Medulla oblongata (tissue), 1 donor: ENCODE measurements at regions not wholly inside any gene's neighbourhood (a gene's known extent, or its start where the extent isn't known, plus 50 kb on each side); places are given as distances from the start of the nearest gene placed in this dataset.
"Not testable (repeated sequence)": the region's sequence is repeated elsewhere in the genome, so short reads cannot be mapped to it uniquely, and the experiment has no call there.

Source experiments
- DNase-seq: peaks from one replicate; pipeline ENCODE4 v3.0.0-alpha.2; 2015; ENCODE audit errors: extremely low spot score

- no peak for DNase-seq
Measured at GRCh38 chr7:152949253-152949652, 189.7 kb downstream of the ACTR3B start.

DNA sequence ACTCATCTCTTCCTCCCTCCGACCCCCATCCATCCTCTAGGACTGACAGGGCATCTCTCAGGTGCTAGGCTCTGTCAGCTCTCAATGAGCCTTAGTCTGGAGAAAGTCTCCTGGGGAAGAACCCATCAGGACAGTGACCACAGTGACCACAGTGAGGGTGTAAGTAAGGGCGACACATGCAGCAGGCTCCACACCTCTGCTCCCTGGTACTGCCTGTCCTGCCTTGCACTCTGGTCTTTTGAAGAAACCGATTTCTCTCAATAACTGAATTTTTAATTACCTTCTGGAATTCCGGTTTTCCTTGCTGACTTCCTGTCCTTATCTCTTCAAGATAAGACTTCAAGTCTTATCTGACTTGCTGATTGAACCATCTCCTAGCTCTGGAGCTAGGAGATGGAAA lies 190.2 kb downstream of the ACTR3B start:
- no peak for DNase-seq

DNA sequence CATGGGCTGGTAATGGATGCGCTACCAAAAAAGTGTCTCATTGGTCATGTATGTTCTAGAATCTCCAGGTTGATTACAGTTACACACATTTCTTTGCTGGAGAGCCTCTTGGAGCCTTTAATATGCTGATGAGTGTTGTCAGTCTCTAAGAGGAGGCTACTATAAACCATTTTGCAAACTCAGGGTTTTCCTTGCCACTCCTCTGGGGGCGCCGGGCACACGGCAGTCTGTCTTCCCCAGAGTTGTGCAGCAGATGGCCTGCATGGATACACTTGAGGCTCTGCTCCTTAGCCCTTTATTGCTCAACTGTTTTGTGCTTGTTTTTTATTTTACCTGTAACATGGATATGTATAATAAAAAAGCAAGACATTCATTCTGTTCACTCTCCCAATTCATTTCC lies 196.5 kb downstream of the ACTR3B start:
- no peak for DNase-seq

DNA sequence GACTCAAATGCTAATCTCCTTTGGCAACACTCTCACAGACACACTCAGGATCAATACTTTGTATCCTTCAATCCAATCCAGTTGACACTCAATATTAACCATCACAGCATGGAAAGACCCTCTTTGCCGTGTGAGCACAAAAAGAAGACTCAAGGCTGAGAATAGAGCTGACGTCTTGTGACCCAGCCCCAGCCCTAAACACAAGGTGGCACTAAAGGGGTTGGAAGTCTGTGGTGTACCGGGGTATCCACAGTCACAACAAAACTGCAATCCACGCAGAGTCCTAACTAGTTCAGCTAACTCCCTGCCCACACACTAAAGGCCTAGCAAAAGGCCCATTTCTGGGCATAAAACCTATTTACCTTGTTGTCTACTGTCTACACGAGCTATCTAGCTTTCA lies 200.1 kb downstream of the ACTR3B start:
- DNase-seq = no peak

GRCh38 chr7:152961796-152962195 lies 202.2 kb downstream of the ACTR3B start:
- not testable (repeated sequence) for DNase-seq

DNA sequence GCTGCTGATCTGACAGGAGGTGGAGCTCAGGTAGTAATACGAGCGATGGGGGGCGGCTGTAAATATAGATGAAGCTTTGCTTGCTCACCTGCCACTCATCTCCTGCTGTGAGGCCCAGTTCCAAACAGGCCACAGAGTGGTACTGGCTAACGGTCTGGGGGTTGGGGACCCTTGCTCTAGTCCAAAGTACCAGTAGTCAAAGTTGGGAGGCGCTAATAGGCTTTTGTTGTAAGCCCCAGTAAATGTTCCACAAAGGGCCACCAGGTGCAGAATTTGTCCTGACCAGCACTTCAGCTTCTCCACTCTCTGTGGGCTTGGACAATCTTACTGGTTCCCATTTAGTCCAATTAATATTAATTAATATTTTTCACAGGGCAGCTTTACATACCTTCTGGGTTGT lies 206.6 kb downstream of the ACTR3B start:
- no peak for DNase-seq

GRCh38 chr7:152967958-152968357 lies 208.4 kb downstream of the ACTR3B start:
- DNase-seq = no peak

DNA sequence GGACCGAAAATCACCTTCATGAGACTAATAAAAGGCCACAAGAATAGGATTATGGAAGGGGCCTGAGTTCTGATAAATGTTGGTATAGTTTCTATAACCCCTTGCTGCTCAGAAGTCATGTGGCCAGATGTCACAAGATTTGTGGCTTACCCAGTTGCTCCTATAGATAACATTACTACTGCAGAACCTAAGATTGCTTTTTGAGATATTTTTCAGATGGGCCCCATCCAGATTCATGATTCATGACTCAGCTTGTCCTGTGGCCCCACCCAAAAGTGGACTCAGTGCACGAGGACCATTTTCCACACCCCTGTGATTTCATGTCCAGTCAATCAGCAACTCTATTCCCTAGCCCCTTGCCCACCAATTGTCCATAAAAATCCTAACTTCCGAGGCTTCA lies 209.0 kb downstream of the ACTR3B start:
- DNase-seq = no peak

- DNase-seq = no peak
Measured at GRCh38 chr7:152969335-152969734, 209.8 kb downstream of the ACTR3B start.

GRCh38 chr7:152969839-152970238 lies 210.3 kb downstream of the ACTR3B start:
- DNase-seq = no peak

- DNase-seq = no peak
Measured at GRCh38 chr7:152970481-152970880, 210.9 kb downstream of the ACTR3B start.

GRCh38 chr7:152974577-152974976 lies 215.0 kb downstream of the ACTR3B start:
- no peak for DNase-seq

- no peak for DNase-seq
Measured at GRCh38 chr7:152975076-152975475, 215.5 kb downstream of the ACTR3B start.

GRCh38 chr7:152979376-152979775 lies 219.8 kb downstream of the ACTR3B start:
- DNase-seq = no peak

DNA sequence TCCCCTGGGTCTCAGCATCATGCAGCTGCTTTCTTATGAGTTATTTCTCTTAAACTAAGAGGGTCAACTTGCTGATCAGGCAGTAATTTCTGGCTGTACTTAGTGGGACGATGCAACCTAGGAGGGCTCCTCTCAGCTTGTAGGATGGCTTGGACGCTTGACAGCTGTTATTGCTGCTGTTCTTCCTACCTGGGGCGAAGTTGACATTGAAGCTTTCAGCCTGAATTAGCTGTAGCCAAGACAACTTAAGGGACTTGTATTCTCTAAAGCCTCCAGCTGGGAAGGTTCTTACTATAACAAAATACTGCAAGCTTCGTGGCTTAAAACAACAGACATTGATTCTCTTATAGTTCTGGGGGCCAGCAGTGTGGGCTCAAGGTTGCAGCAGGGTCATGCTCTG lies 224.9 kb downstream of the ACTR3B start:
- DNase-seq = no peak

DNA sequence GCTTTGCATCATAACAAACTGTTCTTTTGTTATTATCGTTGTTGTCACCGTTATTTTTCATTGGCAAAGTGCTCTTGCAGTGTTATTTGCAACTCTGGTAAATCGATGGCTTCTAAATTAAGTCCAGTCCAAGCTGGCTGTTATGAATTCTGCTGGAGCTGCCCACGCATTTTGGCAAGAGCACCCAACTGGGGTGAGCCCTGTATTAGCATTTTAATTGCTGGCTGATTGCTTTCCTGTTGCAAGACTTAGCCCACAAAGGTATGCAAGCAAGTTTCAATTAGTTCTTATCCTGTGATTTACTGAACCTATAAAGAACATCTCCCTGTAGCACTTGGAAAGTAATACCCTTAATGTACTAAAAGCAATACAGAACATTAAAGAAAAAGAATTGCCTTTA lies 226.8 kb downstream of the ACTR3B start:
- no peak for DNase-seq

GRCh38 chr7:152987656-152988055 lies 228.1 kb downstream of the ACTR3B start:
- DNase-seq = no peak

- no peak for DNase-seq
Measured at GRCh38 chr7:152989889-152990380, 230.4 kb downstream of the ACTR3B start.

GRCh38 chr7:152998420-152998819 lies 238.9 kb downstream of the ACTR3B start:
- DNase-seq = no peak

DNA sequence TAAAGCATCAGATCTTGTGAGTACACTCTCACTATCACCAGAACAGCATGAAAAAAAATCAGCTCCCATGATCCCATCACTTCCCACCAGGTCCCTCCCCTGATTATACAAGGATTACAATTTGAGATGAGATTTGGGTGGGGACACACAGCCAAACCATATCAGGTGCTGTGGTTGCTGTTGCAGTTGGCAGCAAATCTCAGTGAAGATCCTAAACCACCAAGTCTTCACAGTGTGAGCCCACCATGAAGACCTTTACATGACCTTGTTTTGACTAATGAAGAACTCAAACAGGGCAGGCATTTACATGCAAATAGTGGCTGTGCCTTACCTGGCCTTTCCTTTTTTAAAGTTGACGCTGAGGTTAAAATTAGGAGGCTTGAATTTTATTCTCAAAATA lies 242.6 kb downstream of the ACTR3B start:
- DNase-seq = no peak

DNA sequence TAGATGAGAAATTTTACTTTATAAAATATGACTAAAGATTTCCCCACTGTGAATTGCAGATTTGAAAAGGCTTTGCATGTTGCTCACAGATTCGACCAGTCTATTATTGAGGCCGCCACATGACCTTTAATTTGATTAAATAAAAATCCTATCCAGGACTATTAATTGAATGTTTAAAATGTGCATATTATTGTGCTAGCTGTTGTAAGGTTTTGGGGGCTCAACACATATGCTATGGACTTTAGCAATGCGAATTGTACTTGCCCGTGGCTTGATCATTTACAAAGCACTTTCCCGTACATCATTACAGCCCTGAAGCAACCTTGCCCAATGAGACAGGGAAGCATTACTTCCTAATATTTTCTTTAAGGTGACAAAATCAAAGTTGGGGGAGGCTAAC lies 243.0 kb downstream of the ACTR3B start:
- DNase-seq = no peak

GRCh38 chr7:153004341-153004740 lies 244.8 kb downstream of the ACTR3B start:
- no peak for DNase-seq

DNA sequence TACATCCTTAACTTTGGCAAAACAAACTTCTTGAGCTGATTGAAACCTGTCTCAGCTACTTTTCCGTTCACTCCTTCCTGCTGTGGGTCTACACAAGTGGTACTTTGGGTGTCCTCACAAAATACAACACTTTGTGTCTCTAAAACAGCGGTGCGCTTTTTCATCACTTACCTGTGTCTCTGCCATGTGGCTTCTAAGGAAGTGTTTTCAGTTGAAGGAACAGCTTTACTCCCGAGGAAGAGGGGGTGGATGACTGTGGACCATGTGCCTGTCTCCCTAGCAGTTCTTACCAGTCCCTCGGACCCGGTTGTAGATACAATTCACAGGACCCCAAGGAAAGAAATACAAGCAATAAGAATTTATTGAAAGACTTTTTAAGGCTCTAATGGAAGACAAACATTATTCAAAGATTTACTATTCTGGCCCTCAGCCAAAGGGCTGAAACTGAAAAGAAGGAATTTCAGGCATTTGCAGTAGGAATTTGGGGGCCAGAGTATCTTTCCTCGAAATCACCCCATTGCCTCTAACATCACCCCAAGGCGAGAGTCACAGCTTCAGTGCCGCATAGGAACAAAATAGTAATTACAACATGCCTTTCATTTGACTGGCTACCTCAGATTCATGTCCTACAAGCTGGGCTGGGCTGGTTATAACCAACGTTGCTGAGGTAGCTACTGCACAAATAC lies 246.3 kb downstream of the ACTR3B start:
- no peak for DNase-seq

- DNase-seq = no peak
Measured at GRCh38 chr7:153006452-153006851, 246.9 kb downstream of the ACTR3B start.
